Nephron (organoid): ENCODE measurements at regions not wholly inside any gene's neighbourhood (a gene's known extent, or its start where the extent isn't known, plus 50 kb on each side); places are given as distances from the start of the nearest gene placed in this dataset.

Source experiments
- H3K27ac Mint-ChIP-seq, 3 experiments: 2 replicates each; pipeline ENCODE4 v1.8.0; 2020; ENCODE audit warnings: mixed read lengths in 3 of 3, mild to moderate bottlenecking in 2 of 3, moderate library complexity in 1 of 3
- H3K27me3 Mint-ChIP-seq: 2 replicates; pipeline ENCODE4 v1.8.0; 2021; ENCODE audit warnings: low read depth, mild to moderate bottlenecking, moderate library complexity, mixed read lengths
- H3K36me3 Mint-ChIP-seq: 2 replicates; pipeline ENCODE4 v1.8.0; 2020; ENCODE audit warnings: low read depth, mixed read lengths
- H3K4me1 Mint-ChIP-seq: 2 replicates; pipeline ENCODE4 v1.8.0; 2020; ENCODE audit warnings: mixed read lengths
- H3K4me3 Mint-ChIP-seq, 3 experiments: 2 replicates each; pipeline ENCODE4 v1.8.0; 2020; ENCODE audit warnings: mild to moderate bottlenecking in 3 of 3, mixed read lengths in 3 of 3, moderate library complexity in 2 of 3
- H3K9me3 Mint-ChIP-seq: 2 replicates; pipeline ENCODE4 v1.8.0; 2020; ENCODE audit warnings: mixed read lengths
- CTCF ChIP-seq, 3 experiments: fragments of 200-600 bp; sonication (generic); IDR thresholded peaks; one replicate each; pipeline ENCODE4 v1.5.0; 2021; ENCODE audit warnings: antibody characterized with exemption in 3 of 3; ENCODE audit not compliant: unreplicated experiment in 3 of 3

DNA sequence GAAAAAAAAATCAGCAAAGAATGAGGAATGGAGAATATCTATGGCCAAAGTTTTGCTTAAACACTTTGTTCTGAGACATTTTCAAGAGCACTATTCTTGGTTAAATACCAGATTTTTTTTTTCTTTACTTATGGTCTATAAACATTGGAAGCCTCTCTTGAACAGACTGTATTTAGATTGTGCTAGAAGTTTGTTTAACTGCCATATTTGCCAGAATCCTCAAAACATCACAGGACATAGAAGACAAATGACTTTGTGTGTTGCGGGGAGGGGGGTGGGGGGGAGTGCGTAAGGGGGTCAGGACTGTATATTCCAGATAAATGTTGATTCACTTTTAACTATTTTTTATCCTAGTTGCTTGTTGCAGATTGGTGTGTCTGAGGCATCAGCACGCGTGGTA lies 262.0 kb downstream of the MEIS1 start:
- peaks cover 3% of the 10 kb centered on the region for H3K36me3 Mint-ChIP-seq
- H3K9me3 Mint-ChIP-seq: no peaks in the 10 kb centered on the region
- peak overlapping the region in 2 of 3 experiments; percentile 45 to 74 for H3K4me3 Mint-ChIP-seq
- TF ChIP-seq CTCF (IDR thresholded peaks at IDR 0.05; ENCODE audit: unreplicated experiment in 3 of 3): no peak
- peaks cover 63% of the 10 kb centered on the region for H3K4me1 Mint-ChIP-seq
- H3K27me3 Mint-ChIP-seq: no peaks in the 10 kb centered on the region
- H3K27ac Mint-ChIP-seq: peak overlapping the region; percentile 84 to 99 (median 97)

DNA sequence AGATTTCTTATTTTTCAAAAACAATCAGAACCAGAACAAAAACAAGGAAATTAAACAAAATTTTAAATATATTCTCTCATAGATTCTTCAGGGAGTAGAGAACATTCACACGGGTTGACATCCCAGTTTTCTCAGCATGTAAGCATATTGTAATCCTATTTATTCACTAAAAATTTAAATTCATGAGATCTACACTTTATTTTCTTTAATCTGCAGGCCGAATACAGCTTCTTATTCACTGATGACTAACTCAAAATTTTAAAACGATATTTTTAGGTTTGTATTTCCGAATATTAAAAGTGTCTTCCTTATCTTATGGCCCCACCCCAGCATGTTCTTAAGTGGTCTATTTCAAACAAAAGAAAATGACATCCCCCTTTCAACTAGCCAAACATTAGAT lies 262.4 kb downstream of the MEIS1 start:
- TF ChIP-seq CTCF (IDR thresholded peaks at IDR 0.05; ENCODE audit: unreplicated experiment in 3 of 3): no peak
- Mint-ChIP-seq H3K36me3 (peaks cover 3% of the 10 kb centered on the region), H3K4me1 (peaks cover 67% of the 10 kb centered on the region), H3K4me3 (peak overlapping the region in 2 of 3 experiments; percentile 45 to 74), H3K27ac (peak overlapping the region; percentile 84 to 99 (median 97)), H3K9me3 (no peaks in the 10 kb centered on the region), H3K27me3 (no peaks in the 10 kb centered on the region)

GRCh38 chr2:66698091-66698490 lies 263.2 kb downstream of the MEIS1 start:
- Mint-ChIP-seq H3K27ac (peak overlapping the region; percentile 84 to 99 (median 97)), H3K4me1 (peaks cover 69% of the 10 kb centered on the region), H3K4me3 (peak overlapping the region in 2 of 3 experiments; percentile 53 to 55), H3K36me3 (peaks cover 3% of the 10 kb centered on the region), H3K27me3 (no peaks in the 10 kb centered on the region), H3K9me3 (no peaks in the 10 kb centered on the region)
- no peak for TF ChIP-seq CTCF (IDR thresholded peaks at IDR 0.05; ENCODE audit: unreplicated experiment in 3 of 3)

- H3K27me3 Mint-ChIP-seq: no peaks in the 10 kb centered on the region
- H3K36me3 Mint-ChIP-seq: peaks cover 3% of the 10 kb centered on the region
- peaks cover 69% of the 10 kb centered on the region for H3K4me1 Mint-ChIP-seq
- peak overlapping the region; percentile 84 to 99 (median 97) for H3K27ac Mint-ChIP-seq
- no peaks in the 10 kb centered on the region for H3K9me3 Mint-ChIP-seq
- no peak for TF ChIP-seq CTCF (IDR thresholded peaks at IDR 0.05; ENCODE audit: unreplicated experiment in 3 of 3)
- peak overlapping the region; percentile 33 to 55 (median 53) for H3K4me3 Mint-ChIP-seq
These were observed 263.8 kb downstream of the MEIS1 start for GRCh38 chr2:66698576-66699239.

- peak overlapping the region; percentile 84 to 99 (median 98) for H3K27ac Mint-ChIP-seq
- no peaks in the 10 kb centered on the region for H3K9me3 Mint-ChIP-seq
- peaks cover 3% of the 10 kb centered on the region for H3K36me3 Mint-ChIP-seq
- H3K4me3 Mint-ChIP-seq: peak overlapping the region; percentile 35 to 47 (median 46)
- H3K4me1 Mint-ChIP-seq: peaks cover 70% of the 10 kb centered on the region
- no peak for TF ChIP-seq CTCF (IDR thresholded peaks at IDR 0.05; ENCODE audit: unreplicated experiment in 3 of 3)
- no peaks in the 10 kb centered on the region for H3K27me3 Mint-ChIP-seq
These were observed 264.5 kb downstream of the MEIS1 start for GRCh38 chr2:66699416-66699792.
